ENCODE measurements at regions not wholly inside any gene's neighbourhood (a gene's known extent, or its start where the extent isn't known, plus 50 kb on each side); places are given as distances from the start of the nearest gene placed in this dataset.

GRCh38 chr5:68352166-68352565, 136.6 kb downstream of the PIK3R1 start:
- in situ Hi-C loops (cut with MboI; ENCODE audit: low sequenced_read_pairs, unreplicated experiment), result no loop called here
- TF ChIP-seq CTCF (IDR thresholded peaks at IDR 0.05; ENCODE audit: borderline replicate concordance, control extremely low read depth, extremely low read depth, insufficient read depth, missing control alignments), result no peak
- DNase-seq (ENCODE audit: low spot score), result no peak

- DNase-seq (ENCODE audit: low spot score), result no peak
- in situ Hi-C loops (cut with MboI; ENCODE audit: low sequenced_read_pairs, unreplicated experiment), result no loop called here
- no peak for TF ChIP-seq CTCF (IDR thresholded peaks at IDR 0.05; ENCODE audit: borderline replicate concordance, control extremely low read depth, extremely low read depth, insufficient read depth, missing control alignments)
These were observed 138.0 kb downstream of the PIK3R1 start for GRCh38 chr5:68353605-68354004.

GRCh38 chr5:68354315-68354714, 138.8 kb downstream of the PIK3R1 start:
- TF ChIP-seq CTCF (IDR thresholded peaks at IDR 0.05; ENCODE audit: borderline replicate concordance, control extremely low read depth, extremely low read depth, insufficient read depth, missing control alignments), result no peak
- DNase-seq (ENCODE audit: low spot score), result no peak
- in situ Hi-C loops (cut with MboI; ENCODE audit: low sequenced_read_pairs, unreplicated experiment), result no loop called here

GRCh38 chr5:68356216-68356615, 140.7 kb downstream of the PIK3R1 start:
- DNase-seq (ENCODE audit: low spot score), result no peak
- in situ Hi-C loops (cut with MboI; ENCODE audit: low sequenced_read_pairs, unreplicated experiment), result no loop called here
- TF ChIP-seq CTCF (IDR thresholded peaks at IDR 0.05; ENCODE audit: borderline replicate concordance, control extremely low read depth, extremely low read depth, insufficient read depth, missing control alignments), result no peak

- no peak for DNase-seq (ENCODE audit: low spot score)
- TF ChIP-seq CTCF (IDR thresholded peaks at IDR 0.05; ENCODE audit: borderline replicate concordance, control extremely low read depth, extremely low read depth, insufficient read depth, missing control alignments), result no peak
- in situ Hi-C loops (cut with MboI; ENCODE audit: low sequenced_read_pairs, unreplicated experiment), result no loop called here
These were observed 141.1 kb downstream of the PIK3R1 start for GRCh38 chr5:68356623-68357022.

DNA sequence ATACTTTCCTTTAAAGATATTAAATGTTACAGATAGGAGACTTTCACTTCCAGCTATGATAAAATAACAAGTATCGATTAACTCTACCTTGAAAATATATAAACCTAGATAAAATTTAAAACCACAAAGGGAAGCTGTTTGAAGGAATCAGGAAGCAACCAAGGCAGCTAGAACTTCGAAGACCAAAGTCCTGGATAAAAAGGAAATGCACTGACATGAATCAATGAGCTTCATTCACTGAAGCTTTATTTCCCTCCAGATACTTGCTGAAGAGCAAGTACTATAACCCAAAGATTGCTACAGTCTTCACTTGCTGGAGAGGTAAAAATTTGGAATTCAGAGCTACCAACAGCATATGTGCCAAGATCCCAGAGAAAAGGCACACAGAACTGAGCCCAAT, 144.1 kb downstream of the PIK3R1 start:
- no peak for DNase-seq (ENCODE audit: low spot score)
- in situ Hi-C loops (cut with MboI; ENCODE audit: low sequenced_read_pairs, unreplicated experiment), result no loop called here
- TF ChIP-seq CTCF (IDR thresholded peaks at IDR 0.05; ENCODE audit: borderline replicate concordance, control extremely low read depth, extremely low read depth, insufficient read depth, missing control alignments), result no peak

GRCh38 chr5:68362331-68362730, 146.8 kb downstream of the PIK3R1 start:
- in situ Hi-C loops (cut with MboI; ENCODE audit: low sequenced_read_pairs, unreplicated experiment), result no loop called here
- TF ChIP-seq CTCF (IDR thresholded peaks at IDR 0.05; ENCODE audit: borderline replicate concordance, control extremely low read depth, extremely low read depth, insufficient read depth, missing control alignments), result no peak
- DNase-seq (ENCODE audit: low spot score), result no peak

All from GM13976 (cell line).